Activated CD4-positive, alpha-beta T cell treated with anti-CD3 and anti-CD28 coated beads, Interleukin-2, Interleukin-6, amounts not matched to agents 100 ng/mL and 50 ng/mL, durations not matched to agents 16 hours and 8 hours (primary cell): ENCODE measurements at regions not wholly inside any gene's neighbourhood (a gene's known extent, or its start where the extent isn't known, plus 50 kb on each side); places are given as distances from the start of the nearest gene placed in this dataset.

ENCODE experiments used
- DNase-seq: peaks from one replicate; pipeline ENCODE4 v3.0.0-alpha.2; 2020

- DNase-seq = no peak
These were observed 418.2 kb downstream of the VRK1 start for GRCh38 chr14:97215263-97215969.

GRCh38 chr14:97217111-97217885 is 420.1 kb downstream of the VRK1 start:
- no peak for DNase-seq

- no peak for DNase-seq
These were observed 421.1 kb downstream of the VRK1 start for GRCh38 chr14:97218274-97218673.

- DNase-seq = peak; percentile 17
These were observed 421.7 kb downstream of the VRK1 start for GRCh38 chr14:97218691-97219430.

- DNase-seq = peak; percentile 12
These were observed 422.3 kb downstream of the VRK1 start for GRCh38 chr14:97219431-97220017.

GRCh38 chr14:97221572-97222285 is 424.5 kb downstream of the VRK1 start:
- no peak for DNase-seq

- no peak for DNase-seq
These were observed 426.8 kb downstream of the VRK1 start for GRCh38 chr14:97224016-97224415.

- no peak for DNase-seq
These were observed 432.9 kb downstream of the VRK1 start for GRCh38 chr14:97230051-97230450.

- DNase-seq = no peak
These were observed 436.3 kb downstream of the VRK1 start for GRCh38 chr14:97233319-97233985.

GRCh38 chr14:97246648-97247047 is 449.5 kb downstream of the VRK1 start:
- DNase-seq = no peak

- no peak for DNase-seq
These were observed 451.8 kb downstream of the VRK1 start for GRCh38 chr14:97248973-97249372.

GRCh38 chr14:97250931-97251330 is 453.7 kb downstream of the VRK1 start:
- no peak for DNase-seq

GRCh38 chr14:97251491-97252155 is 454.4 kb downstream of the VRK1 start:
- DNase-seq = no peak

GRCh38 chr14:97253756-97254155 is 456.6 kb downstream of the VRK1 start:
- DNase-seq = no peak

- DNase-seq = no peak
These were observed 465.2 kb downstream of the VRK1 start for GRCh38 chr14:97262336-97262735.

- no peak for DNase-seq
These were observed 467.5 kb downstream of the VRK1 start for GRCh38 chr14:97264516-97265230.

GRCh38 chr14:97266653-97267052 is 469.5 kb downstream of the VRK1 start:
- no peak for DNase-seq

- no peak for DNase-seq
These were observed 470.3 kb downstream of the VRK1 start for GRCh38 chr14:97267509-97267908.

GRCh38 chr14:97268097-97268496 is 470.9 kb downstream of the VRK1 start:
- no peak for DNase-seq

- no peak for DNase-seq
These were observed 473.1 kb downstream of the VRK1 start for GRCh38 chr14:97270308-97270707.

GRCh38 chr14:97271451-97271960 is 474.3 kb downstream of the VRK1 start:
- no peak for DNase-seq
